Breast epithelium (tissue), 3 donors: ENCODE measurements at regions not wholly inside any gene's neighbourhood (a gene's known extent, or its start where the extent isn't known, plus 50 kb on each side); places are given as distances from the start of the nearest gene placed in this dataset.

ENCODE experiments used
- CTCF ChIP-seq, 3 donors: fragments of 450-650 bp; IDR thresholded peaks; one replicate each; pipeline ENCODE4 v1.5.1; 2016 to 2017; ENCODE audit warnings: antibody characterized with exemption in 3 of 3, mild to moderate bottlenecking in 3 of 3, moderate library complexity in 3 of 3
- POLR2A ChIP-seq: fragments of 450-650 bp; IDR thresholded peaks from one replicate; pipeline ENCODE4 v1.6.1; 2016; ENCODE audit warnings: antibody characterized with exemption, mild to moderate bottlenecking, moderate library complexity

- TF ChIP-seq CTCF (IDR thresholded peaks at IDR 0.05) (no peak), POLR2A (no peak)
Measured at GRCh38 chr10:121199081-121199480, 347.9 kb downstream of the WDR11 start.
